GM12873 (cell line): ENCODE measurements at regions not wholly inside any gene's neighbourhood (a gene's known extent, or its start where the extent isn't known, plus 50 kb on each side); places are given as distances from the start of the nearest gene placed in this dataset.

Experiments
- CTCF ChIP-seq: IDR thresholded peaks from 2 replicates; pipeline ENCODE4 v1.5.1; 2012; ENCODE audit warnings: low read depth, mild to moderate bottlenecking, moderate library complexity, low read length, control low read depth; ENCODE audit not compliant: insufficient read depth; ENCODE audit errors: missing control alignments

GRCh38 chr3:22962244-22962643 is 240.9 kb upstream of the UBE2E2 start:
- TF ChIP-seq CTCF, result no peak

- TF ChIP-seq CTCF, result no peak
These were observed 236.8 kb upstream of the UBE2E2 start for GRCh38 chr3:22966349-22966748.

DNA sequence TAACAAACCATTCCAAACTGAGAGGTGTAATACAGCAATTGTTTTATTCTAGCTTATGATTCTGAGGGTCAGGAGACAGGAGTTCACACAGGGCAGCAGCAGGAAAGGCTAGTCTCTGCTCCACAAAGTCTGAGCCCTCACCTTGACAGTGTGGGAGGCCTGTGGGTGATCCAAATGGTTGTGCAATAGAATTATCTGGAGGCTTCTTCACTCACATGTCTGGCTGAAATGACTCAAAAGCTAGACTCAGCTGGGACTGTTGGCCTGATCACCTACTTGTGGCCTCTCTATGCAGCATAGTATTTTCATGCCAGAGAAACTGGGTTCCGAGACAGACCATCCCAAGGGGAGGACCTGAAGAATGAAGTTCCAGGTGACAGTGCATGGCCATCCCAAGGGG is 233.9 kb upstream of the UBE2E2 start:
- TF ChIP-seq CTCF, result no peak

DNA sequence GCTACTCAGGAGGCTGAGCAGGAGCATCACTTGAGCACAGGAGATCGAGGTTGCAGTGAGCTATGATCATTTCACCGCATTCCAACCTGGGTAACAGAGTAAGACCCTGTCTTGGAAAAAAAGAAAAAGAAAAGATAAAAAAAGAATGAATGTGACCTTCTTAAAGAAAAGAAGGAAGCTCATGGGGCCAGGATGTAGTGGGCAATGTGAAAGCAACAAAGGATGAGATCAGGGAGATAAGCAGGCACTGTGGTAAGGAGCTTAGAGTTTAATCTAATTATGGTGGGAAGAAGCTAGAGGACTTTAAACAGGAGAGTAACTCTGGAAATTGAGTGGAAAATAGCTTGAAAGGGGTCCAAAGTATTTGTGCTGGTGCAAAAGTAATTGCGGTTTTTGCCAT is 231.6 kb upstream of the UBE2E2 start:
- no peak for TF ChIP-seq CTCF

GRCh38 chr3:22977042-22977441 is 226.1 kb upstream of the UBE2E2 start:
- TF ChIP-seq CTCF, result no peak

DNA sequence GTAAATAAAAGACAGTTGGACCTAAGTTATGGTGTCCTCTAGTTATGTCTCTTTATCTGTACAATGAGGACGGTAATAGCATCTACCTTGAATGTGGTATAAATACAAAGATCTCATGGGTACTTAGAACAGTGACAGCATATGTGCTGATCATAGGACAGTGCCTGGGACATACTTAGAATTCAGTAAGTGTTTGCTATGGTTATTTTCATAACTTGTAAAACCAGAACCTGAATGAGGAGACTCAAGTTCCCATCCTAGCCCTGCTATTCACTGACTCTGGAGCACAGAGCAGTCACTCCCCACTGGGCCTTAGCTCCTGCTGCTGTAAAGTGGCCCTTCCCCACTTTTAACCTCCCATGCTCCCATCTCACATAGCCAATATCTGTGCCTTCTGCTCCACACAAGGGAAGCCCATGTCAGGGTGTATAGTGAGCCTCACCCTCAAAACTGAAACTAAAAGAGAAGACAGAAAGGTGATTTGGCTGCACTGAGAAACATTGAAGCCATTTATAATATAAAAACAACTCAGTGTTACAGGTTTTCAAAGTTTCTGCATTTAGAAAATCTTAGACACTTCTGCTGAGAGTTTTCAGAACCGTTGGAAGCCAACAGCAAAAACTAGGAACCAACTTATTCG is 225.4 kb upstream of the UBE2E2 start:
- no peak for TF ChIP-seq CTCF

DNA sequence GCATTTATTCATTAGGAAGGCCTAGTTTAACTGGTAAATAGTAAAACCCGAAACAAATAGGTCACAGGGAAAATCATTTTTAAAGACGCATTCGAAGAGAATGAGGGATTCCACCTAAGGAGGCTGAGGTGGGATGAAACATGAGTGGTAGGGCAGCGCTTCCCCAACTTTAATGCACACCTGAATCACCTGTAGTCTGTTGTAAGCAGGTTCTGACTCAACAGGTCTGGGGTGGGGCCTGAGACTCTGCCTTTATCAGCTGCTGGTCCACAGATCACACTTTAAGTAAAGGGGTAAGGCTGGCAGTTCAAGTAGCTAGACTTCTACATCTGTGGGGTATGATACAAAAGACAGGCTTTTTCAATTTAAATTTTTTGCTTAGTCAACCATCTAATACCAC is 223.5 kb upstream of the UBE2E2 start:
- TF ChIP-seq CTCF, result no peak
